BE2C (cell line): ENCODE measurements at regions not wholly inside any gene's neighbourhood (a gene's known extent, or its start where the extent isn't known, plus 50 kb on each side); places are given as distances from the start of the nearest gene placed in this dataset.

Source experiments
- DNase-seq: peaks from one replicate; pipeline ENCODE4 v3.0.0-alpha.2; 2020
- H3K27me3 ChIP-seq: fragments of 250-450 bp; sonication (Bioruptor Pico); 2 replicates; pipeline ENCODE4 v1.5.1; 2020; ENCODE audit warnings: mild to moderate bottlenecking
- H3K36me3 ChIP-seq: fragments of 250-450 bp; sonication (Bioruptor Pico); 2 replicates; pipeline ENCODE4 v1.5.1; 2020; ENCODE audit warnings: mild to moderate bottlenecking
- H3K4me1 ChIP-seq: fragments of 250-450 bp; sonication (Bioruptor Pico); 2 replicates; pipeline ENCODE4 v1.5.1; 2020
- H3K4me3 ChIP-seq: 2 replicates; pipeline ENCODE4 v1.5.1; 2011; ENCODE audit warnings: low read depth, low read length
- H3K9me3 ChIP-seq: fragments of 250-450 bp; sonication (Bioruptor Pico); 2 replicates; pipeline ENCODE4 v1.5.1; 2020
- TF ChIP-seq, protein P1 (sequence below): IDR thresholded peaks from 2 replicates; pipeline ENCODE4 v1.5.1; 2012; ENCODE audit warnings: mild to moderate bottlenecking, low read depth, low read length

- Histone ChIP-seq H3K27me3 (no peaks in the 10 kb centered on the region), H3K4me1 (no peaks in the 10 kb centered on the region), H3K9me3 (no peaks in the 10 kb centered on the region), H3K36me3 (no peaks in the 10 kb centered on the region), H3K4me3 (no peak overlapping the region)
- TF ChIP-seq, protein P1, sequence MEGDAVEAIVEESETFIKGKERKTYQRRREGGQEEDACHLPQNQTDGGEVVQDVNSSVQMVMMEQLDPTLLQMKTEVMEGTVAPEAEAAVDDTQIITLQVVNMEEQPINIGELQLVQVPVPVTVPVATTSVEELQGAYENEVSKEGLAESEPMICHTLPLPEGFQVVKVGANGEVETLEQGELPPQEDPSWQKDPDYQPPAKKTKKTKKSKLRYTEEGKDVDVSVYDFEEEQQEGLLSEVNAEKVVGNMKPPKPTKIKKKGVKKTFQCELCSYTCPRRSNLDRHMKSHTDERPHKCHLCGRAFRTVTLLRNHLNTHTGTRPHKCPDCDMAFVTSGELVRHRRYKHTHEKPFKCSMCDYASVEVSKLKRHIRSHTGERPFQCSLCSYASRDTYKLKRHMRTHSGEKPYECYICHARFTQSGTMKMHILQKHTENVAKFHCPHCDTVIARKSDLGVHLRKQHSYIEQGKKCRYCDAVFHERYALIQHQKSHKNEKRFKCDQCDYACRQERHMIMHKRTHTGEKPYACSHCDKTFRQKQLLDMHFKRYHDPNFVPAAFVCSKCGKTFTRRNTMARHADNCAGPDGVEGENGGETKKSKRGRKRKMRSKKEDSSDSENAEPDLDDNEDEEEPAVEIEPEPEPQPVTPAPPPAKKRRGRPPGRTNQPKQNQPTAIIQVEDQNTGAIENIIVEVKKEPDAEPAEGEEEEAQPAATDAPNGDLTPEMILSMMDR = no peak
- no peak for DNase-seq
These were observed 197.7 kb upstream of the CNOT2 start for GRCh38 chr12:70045514-70045913.

DNA sequence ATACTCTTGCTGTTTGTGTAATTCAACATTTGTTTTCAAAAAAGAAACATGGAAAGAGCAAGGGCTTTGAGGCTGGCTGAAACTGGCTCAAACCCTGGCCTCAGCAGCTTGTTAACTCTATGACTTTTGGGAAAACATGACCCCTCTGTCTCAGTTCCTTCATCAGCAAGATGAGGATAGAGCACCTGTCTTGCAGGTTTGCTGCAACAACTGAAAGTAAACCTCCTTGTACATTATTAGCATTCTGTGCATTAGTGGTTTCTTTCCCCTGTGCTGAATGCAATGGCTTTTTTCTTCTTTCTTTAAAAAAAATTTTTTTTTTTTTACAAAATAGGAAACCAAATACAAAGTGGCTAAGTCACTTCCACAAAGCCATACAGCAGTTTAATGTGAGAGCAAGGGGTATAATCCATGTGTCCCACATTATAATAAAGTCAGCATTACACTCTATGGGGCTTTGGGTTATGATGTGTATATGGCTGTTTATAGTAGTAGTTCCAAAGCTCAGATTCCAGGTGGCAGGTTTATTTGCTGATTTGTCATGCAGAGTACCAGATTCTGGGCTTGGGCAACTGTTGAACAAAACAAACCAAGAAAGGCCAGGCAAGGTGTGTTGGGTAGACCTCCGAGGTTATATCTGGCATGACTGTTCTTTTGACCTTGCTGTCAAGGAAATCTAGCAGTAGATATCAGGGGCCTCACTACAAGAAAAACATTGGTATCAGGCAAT is 194.5 kb upstream of the CNOT2 start:
- TF ChIP-seq, protein P1 = no peak
- H3K4me3 ChIP-seq = no peak overlapping the region
- DNase-seq = no peak
- H3K27me3 ChIP-seq = no peaks in the 10 kb centered on the region
- no peaks in the 10 kb centered on the region for H3K4me1 ChIP-seq
- H3K9me3 ChIP-seq = no peaks in the 10 kb centered on the region
- no peaks in the 10 kb centered on the region for H3K36me3 ChIP-seq

DNA sequence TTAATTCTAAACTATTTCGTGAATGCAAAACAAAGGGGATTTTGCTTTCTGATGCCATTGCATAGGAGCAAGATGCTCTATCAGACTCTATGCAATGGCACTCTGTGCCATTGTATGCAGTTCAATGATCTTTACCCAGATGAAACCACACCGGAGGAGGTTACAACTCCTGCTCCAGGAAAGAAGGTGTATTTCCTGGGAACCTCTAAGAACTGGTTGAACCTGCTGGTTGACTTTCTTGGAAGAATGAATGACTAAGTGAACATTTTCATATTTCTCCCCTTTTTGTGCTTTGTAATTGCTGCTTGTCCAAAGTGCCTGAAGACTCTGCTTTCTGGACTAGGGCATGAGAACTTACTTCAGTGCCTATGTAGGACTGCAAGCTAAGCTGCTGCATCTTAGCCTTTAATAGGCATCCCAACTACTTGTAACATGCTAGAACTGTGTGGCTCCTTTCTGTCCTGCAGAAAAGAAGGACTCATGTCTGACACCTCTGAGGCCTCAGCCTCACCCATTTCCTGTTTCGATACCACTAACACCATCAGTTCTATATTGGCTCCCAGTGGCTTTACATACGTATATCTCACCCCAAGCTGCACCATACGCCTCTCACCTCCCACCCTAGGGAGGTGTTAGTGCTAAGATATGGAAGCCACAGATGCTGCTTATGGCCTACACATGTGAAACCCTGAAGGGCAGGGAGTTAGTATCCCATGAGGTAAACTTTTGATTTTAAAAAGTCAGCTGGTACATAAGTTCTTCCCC is 193.5 kb upstream of the CNOT2 start:
- no peaks in the 10 kb centered on the region for H3K27me3 ChIP-seq
- H3K4me1 ChIP-seq = no peaks in the 10 kb centered on the region
- no peak for DNase-seq
- H3K4me3 ChIP-seq = no peak overlapping the region
- TF ChIP-seq, protein P1 = no peak
- no peaks in the 10 kb centered on the region for H3K9me3 ChIP-seq
- no peaks in the 10 kb centered on the region for H3K36me3 ChIP-seq

GRCh38 chr12:70052476-70052875 is 190.8 kb upstream of the CNOT2 start:
- TF ChIP-seq, protein P1 = no peak
- no peaks in the 10 kb centered on the region for H3K4me1 ChIP-seq
- no peaks in the 10 kb centered on the region for H3K36me3 ChIP-seq
- no peak overlapping the region for H3K4me3 ChIP-seq
- H3K27me3 ChIP-seq = no peaks in the 10 kb centered on the region
- no peak for DNase-seq
- no peaks in the 10 kb centered on the region for H3K9me3 ChIP-seq

DNA sequence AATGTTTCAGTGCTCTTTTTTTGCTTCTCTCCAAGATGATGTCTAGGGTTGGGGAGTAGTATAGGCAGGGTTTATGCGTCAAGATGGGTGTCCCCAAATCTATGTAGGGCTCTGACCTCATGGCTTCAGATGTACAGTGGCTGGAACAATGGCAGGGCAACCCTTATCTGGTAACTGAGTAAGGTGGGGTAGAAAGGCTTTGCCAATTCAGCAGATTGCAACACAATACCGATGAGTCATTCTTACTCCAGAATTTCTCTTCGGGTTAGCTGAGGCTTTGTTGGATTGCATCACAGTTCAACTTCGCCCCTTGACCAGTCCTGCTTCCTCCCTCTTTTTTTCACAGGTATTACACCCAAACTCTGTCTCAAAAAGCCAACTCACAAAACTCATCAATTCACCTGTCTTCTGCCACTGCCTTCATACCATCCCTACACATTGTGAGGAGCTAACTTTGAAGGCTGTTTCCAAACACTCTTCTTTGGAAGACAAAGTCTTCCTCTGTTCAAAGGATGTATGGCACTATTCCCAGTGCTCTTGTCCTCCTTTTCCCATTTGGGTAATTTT is 190.2 kb upstream of the CNOT2 start:
- Histone ChIP-seq H3K9me3 (no peaks in the 10 kb centered on the region), H3K36me3 (no peaks in the 10 kb centered on the region), H3K4me3 (no peak overlapping the region), H3K4me1 (no peaks in the 10 kb centered on the region), H3K27me3 (no peaks in the 10 kb centered on the region)
- DNase-seq = no peak
- TF ChIP-seq, protein P1 = no peak

- Histone ChIP-seq H3K9me3 (no peaks in the 10 kb centered on the region), H3K27me3 (no peaks in the 10 kb centered on the region), H3K4me1 (no peaks in the 10 kb centered on the region), H3K4me3 (no peak overlapping the region), H3K36me3 (no peaks in the 10 kb centered on the region)
- TF ChIP-seq, protein P1 = no peak
- no peak for DNase-seq
These were observed 183.9 kb upstream of the CNOT2 start for GRCh38 chr12:70059373-70059772.
